Left lung (tissue), 4 donors: ENCODE measurements at regions not wholly inside any gene's neighbourhood (a gene's known extent, or its start where the extent isn't known, plus 50 kb on each side); places are given as distances from the start of the nearest gene placed in this dataset.

Source experiments
- ATAC-seq: fragments of 200-7000 bp; cut with Tn5 transposase; one replicate; pipeline ENCODE4 v1.9.1; 2020; ENCODE audit warnings: moderate library complexity
- DNase-seq, 4 donors: peaks; one replicate each; pipeline ENCODE4 v3.0.0-alpha.2; 2013 to 2020
- H3K27ac ChIP-seq, 2 donors: fragments of 200-600 bp; sonication (generic) in 1 of 2; one replicate each; pipeline versions ENCODE4 v1.5.0 to v1.8.0; 2020 to 2021
- H3K27me3 ChIP-seq, 2 donors: fragments of 200-600 bp; sonication (generic) in 1 of 2; one replicate each; pipeline versions ENCODE4 v1.5.0 to v1.8.0; 2020 to 2021
- H3K36me3 ChIP-seq, 2 donors: fragments of 200-600 bp; sonication (generic) in 1 of 2; one replicate each; pipeline versions ENCODE4 v1.5.0 to v1.8.0; 2020 to 2021
- H3K4me1 ChIP-seq, 2 donors: fragments of 200-600 bp; one replicate each; pipeline ENCODE4 v1.8.0; 2021
- H3K4me3 ChIP-seq, 2 donors: fragments of 200-600 bp; sonication (generic) in 1 of 2; one replicate each; pipeline versions ENCODE4 v1.5.0 to v1.8.0; 2020 to 2021; ENCODE audit warnings: mild to moderate bottlenecking in 1 of 2
- H3K9me3 ChIP-seq, 2 donors: fragments of 200-600 bp; sonication (generic) in 1 of 2; one replicate each; pipeline versions ENCODE4 v1.5.0 to v1.8.0; 2020 to 2021
- CTCF ChIP-seq, 2 donors: fragments of 200-600 bp; sonication (generic) in 1 of 2; IDR thresholded peaks; one replicate each; pipeline versions ENCODE4 v1.5.0 to v1.8.0; 2021; ENCODE audit warnings: antibody characterized with exemption in 2 of 2
- intact Hi-C, 2 donors: fragments of 100-400 bp; cut with DNase I; formaldehyde crosslinking; loops; one replicate each; pipeline versions ENCODE4 v1.11.2 to v1.14.2; 2022
- donor health status: DM: no; HTN: yes; CAD: no.
- donor health status: DM: no; HTN: no; CAD: no.

GRCh38 chr1:244289991-244290785 is 161.5 kb downstream of the ADSS2 start:
- Histone ChIP-seq H3K27me3 (no peaks in the 10 kb centered on the region), H3K9me3 (no peaks in the 10 kb centered on the region), H3K36me3 (no peaks in the 10 kb centered on the region), H3K4me1 (peaks cover 0 to 3% of the 10 kb centered on the region in 2 donors), H3K4me3 (no peak overlapping the region), H3K27ac (no peak overlapping the region)
- ATAC-seq: no peak
- DNase-seq: no peak
- no peak for TF ChIP-seq CTCF (IDR thresholded peaks at IDR 0.05)
- intact Hi-C loops: no loop called here

- intact Hi-C loops: no loop called here
- no peaks in the 10 kb centered on the region for H3K9me3 ChIP-seq
- DNase-seq: no peak
- no peaks in the 10 kb centered on the region for H3K27me3 ChIP-seq
- no peak overlapping the region for H3K4me3 ChIP-seq
- H3K4me1 ChIP-seq: peaks cover 0 to 3% of the 10 kb centered on the region in 2 donors
- H3K36me3 ChIP-seq: no peaks in the 10 kb centered on the region
- no peak for ATAC-seq
- H3K27ac ChIP-seq: no peak overlapping the region
- TF ChIP-seq CTCF (IDR thresholded peaks at IDR 0.05): no peak
Observed at GRCh38 chr1:244291236-244292201, 160.2 kb downstream of the ADSS2 start.

- no peak for ATAC-seq
- Histone ChIP-seq H3K27me3 (no peaks in the 10 kb centered on the region), H3K4me3 (no peak overlapping the region), H3K27ac (no peak overlapping the region), H3K9me3 (no peaks in the 10 kb centered on the region), H3K4me1 (peaks cover 4 to 13% of the 10 kb centered on the region in 2 donors), H3K36me3 (no peaks in the 10 kb centered on the region)
- intact Hi-C loops: no loop called here
- no peak for TF ChIP-seq CTCF (IDR thresholded peaks at IDR 0.05)
- DNase-seq: no peak
Observed at GRCh38 chr1:244294599-244295224, 157.0 kb downstream of the ADSS2 start.

- intact Hi-C loops: no loop called here
- no peaks in the 10 kb centered on the region for H3K9me3 ChIP-seq
- no peak for TF ChIP-seq CTCF (IDR thresholded peaks at IDR 0.05)
- ATAC-seq (no peak), DNase-seq (no peak)
- no peaks in the 10 kb centered on the region for H3K36me3 ChIP-seq
- H3K27me3 ChIP-seq: no peaks in the 10 kb centered on the region
- H3K4me1 ChIP-seq: peaks cover 4 to 18% of the 10 kb centered on the region in 2 donors
- H3K27ac ChIP-seq: no peak overlapping the region
- H3K4me3 ChIP-seq: no peak overlapping the region
Observed at GRCh38 chr1:244296003-244296402, 155.7 kb downstream of the ADSS2 start.
